ENCODE measurements at regions not wholly inside any gene's neighbourhood (a gene's known extent, or its start where the extent isn't known, plus 50 kb on each side); places are given as distances from the start of the nearest gene placed in this dataset.

- no peak for TF ChIP-seq POLR2AphosphoS5 (IDR thresholded peaks at IDR 0.05; ENCODE audit: borderline replicate concordance, low read depth, low read length)
- TF ChIP-seq EZH2 (IDR thresholded peaks at IDR 0.05), result no peak
- no peak for TF ChIP-seq FOXP2 (optimal IDR thresholded peaks at IDR 0.05; ENCODE audit: control extremely low read depth, extremely low read length, insufficient read depth)
Measured at GRCh38 chr4:26148927-26149326, 171.9 kb upstream of the RBPJ start.
